H1 (cell line): ENCODE measurements at regions not wholly inside any gene's neighbourhood (a gene's known extent, or its start where the extent isn't known, plus 50 kb on each side); places are given as distances from the start of the nearest gene placed in this dataset.

Experiments
- CTCF ChIA-PET: fragments of 300-600 bp; sonication (Branson Sonifier 250); formaldehyde crosslinking; loops from one replicate; lab custom pipeline; 2021; ENCODE audit not compliant: partially characterized antibody; lab: Charles Lee
- POLR2A ChIA-PET: fragments of 300-600 bp; sonication (Branson Sonifier 250); formaldehyde crosslinking; loops from one replicate; lab custom pipeline; 2021; ENCODE audit warnings: inconsistent platforms; ENCODE audit not compliant: partially characterized antibody; lab: Charles Lee
- DNase-seq, 2 experiments: peaks; one replicate each; pipeline versions ENCODE4 v3.0.0 to v3.0.0-alpha.2; 2010 to 2022; ENCODE audit warnings: low spot score in 2 of 2, low read depth in 1 of 2, mixed read lengths in 1 of 2
- FAIRE-seq: peaks from 2 replicates; lab custom pipeline; 2011; peaks lifted over from hg19 to GRCh38; lab: Jason Lieb, UNC
- H2AFZ ChIP-seq: 2 replicates; pipeline ENCODE4 v1.8.1; 2012; ENCODE audit warnings: low read length, inconsistent platforms
- H2AK5ac ChIP-seq: 2 replicates; pipeline ENCODE4 v1.6.1; 2013; ENCODE audit warnings: low read depth, low read length
- H2BK120ac ChIP-seq: replicated peaks from 2 replicates; pipeline ENCODE3; 2013; ENCODE audit warnings: low read depth, low read length, inconsistent platforms
- H2BK12ac ChIP-seq: 2 replicates; pipeline ENCODE4 v1.6.1; 2013; ENCODE audit warnings: low read depth, low read length
- H2BK15ac ChIP-seq: 2 replicates; pipeline ENCODE4 v1.6.1; 2013; ENCODE audit warnings: low read length
- H2BK20ac ChIP-seq: 2 replicates; pipeline ENCODE4 v1.6.1; 2013; ENCODE audit warnings: low read length
- H2BK5ac ChIP-seq: 2 replicates; pipeline ENCODE4 v1.6.1; 2013; ENCODE audit warnings: low read depth, low read length
- H3K14ac ChIP-seq: 2 replicates; pipeline ENCODE4 v1.6.1; 2013; ENCODE audit warnings: inconsistent platforms; ENCODE audit not compliant: insufficient read length
- H3K18ac ChIP-seq: 2 replicates; pipeline ENCODE4 v1.6.1; 2013; ENCODE audit warnings: low read length; ENCODE audit errors: extremely low read depth
- H3K23ac ChIP-seq: 2 replicates; pipeline ENCODE4 v1.6.1; 2013; ENCODE audit warnings: inconsistent platforms; ENCODE audit not compliant: insufficient read length
- H3K23me2 ChIP-seq: 2 replicates; pipeline ENCODE4 v1.6.1; 2013; ENCODE audit warnings: low read depth, low read length
- H3K27ac ChIP-seq: 2 replicates; pipeline ENCODE4 v1.6.1; 2011; ENCODE audit warnings: low read depth, low read length, inconsistent platforms
- H3K27me3 ChIP-seq, 4 experiments: replicated peaks in 1 of 4; 1 replicate in 1 of 4; 2 replicates in 3 of 4; pipeline versions ENCODE4 v1.6.1 to v1.8.1; 2011 to 2013; ENCODE audit warnings: low read length in 3 of 4, mild to moderate bottlenecking in 3 of 4, inconsistent platforms in 2 of 4, mixed read lengths in 2 of 4, moderate library complexity in 1 of 4; ENCODE audit not compliant: control insufficient read depth in 3 of 4, insufficient read depth in 3 of 4; ENCODE audit errors: extremely low read depth in 1 of 4
- H3K36me3 ChIP-seq, 4 experiments: 2 replicates each; pipeline versions ENCODE4 v1.6.1 to v1.8.1; 2011 to 2013; ENCODE audit warnings: mild to moderate bottlenecking in 4 of 4, low read length in 3 of 4, moderate library complexity in 2 of 4, control low read depth in 1 of 4, inconsistent platforms in 1 of 4; ENCODE audit not compliant: insufficient read depth in 4 of 4, control insufficient read depth in 2 of 4
- H3K4ac ChIP-seq: replicated peaks from 2 replicates; pipeline ENCODE3; 2013; ENCODE audit warnings: low read length, low read depth, mixed read lengths, inconsistent platforms; ENCODE audit not compliant: insufficient read length
- H3K4me1 ChIP-seq, 4 experiments: replicated peaks in 1 of 4; 1 replicate in 1 of 4; 2 replicates in 3 of 4; pipeline versions ENCODE4 v1.6.1 to v1.8.1; 2011 to 2013; ENCODE audit warnings: low read length in 3 of 4, inconsistent platforms in 2 of 4, mixed read lengths in 1 of 4; ENCODE audit not compliant: insufficient read depth in 4 of 4, control insufficient read depth in 3 of 4
- H3K4me2 ChIP-seq, 2 experiments: 2 replicates each; pipeline versions ENCODE4 v1.6.1 to v1.8.1; 2011 to 2013; ENCODE audit warnings: low read depth in 2 of 2, low read length in 2 of 2, control low read depth in 1 of 2, inconsistent platforms in 1 of 2, mild to moderate bottlenecking in 1 of 2; ENCODE audit not compliant: insufficient read depth in 1 of 2
- H3K4me3 ChIP-seq, 4 experiments: fragments of 200-600, 300-600 bp in 1 of 4; sonication (generic), shearing (Covaris generic), sonication (Bioruptor Twin) in 1 of 4; 2 replicates each; pipeline versions ENCODE4 v1.5.1 to v1.8.1; 2011 to 2016; ENCODE audit warnings: low read length in 4 of 4, low read depth in 3 of 4, control low read depth in 2 of 4, inconsistent platforms in 2 of 4, mild to moderate bottlenecking in 2 of 4, mixed read lengths in 1 of 4, moderate library complexity in 1 of 4; ENCODE audit not compliant: insufficient read depth in 2 of 4; ENCODE audit errors: extremely low read depth in 1 of 4
- H3K56ac ChIP-seq: replicated peaks from 2 replicates; pipeline ENCODE3; 2013; ENCODE audit warnings: low read depth, mild to moderate bottlenecking, mixed read lengths, low read length, inconsistent platforms; ENCODE audit not compliant: insufficient read length
- H3K79me1 ChIP-seq: 2 replicates; pipeline ENCODE4 v1.6.1; 2013; ENCODE audit warnings: low read depth, low read length, control low read depth
- H3K79me2 ChIP-seq, 2 experiments: 2 replicates each; pipeline versions ENCODE4 v1.6.1 to v1.8.1; 2012 to 2013; ENCODE audit warnings: low read length in 2 of 2, mild to moderate bottlenecking in 2 of 2, inconsistent platforms in 1 of 2; ENCODE audit not compliant: insufficient read depth in 2 of 2, control insufficient read depth in 1 of 2
- H3K9ac ChIP-seq, 4 experiments: replicated peaks in 1 of 4; 1 replicate in 1 of 4; 2 replicates in 3 of 4; pipeline versions ENCODE4 v1.6.1 to v1.8.1; 2011 to 2013; ENCODE audit warnings: low read depth in 3 of 4, low read length in 3 of 4, control low read depth in 2 of 4, mild to moderate bottlenecking in 2 of 4, moderate library complexity in 2 of 4, inconsistent platforms in 1 of 4; ENCODE audit errors: extremely low read depth in 1 of 4
- H3K9me3 ChIP-seq, 2 experiments: 2 replicates each; pipeline versions ENCODE4 v1.6.1 to v1.8.1; 2012 to 2013; ENCODE audit warnings: mild to moderate bottlenecking in 2 of 2, moderate library complexity in 2 of 2, control low read depth in 1 of 2, inconsistent platforms in 1 of 2, low read depth in 1 of 2, low read length in 1 of 2, mixed read lengths in 1 of 2; ENCODE audit not compliant: insufficient read depth in 2 of 2
- H4K20me1 ChIP-seq, 2 experiments: replicated peaks in 1 of 2; 2 replicates each; pipeline versions ENCODE3 to v1.8.1; 2011 to 2013; ENCODE audit warnings: inconsistent platforms in 2 of 2, low read length in 2 of 2, mild to moderate bottlenecking in 1 of 2; ENCODE audit not compliant: insufficient read depth in 2 of 2, control insufficient read depth in 1 of 2
- H4K5ac ChIP-seq: 2 replicates; pipeline ENCODE4 v1.6.1; 2013; ENCODE audit warnings: low read length, low read depth, mixed read lengths, inconsistent platforms; ENCODE audit not compliant: insufficient read length
- H4K8ac ChIP-seq: 2 replicates; pipeline ENCODE4 v1.8.0; 2013; ENCODE audit warnings: mild to moderate bottlenecking, moderate library complexity, low read length, inconsistent platforms; ENCODE audit not compliant: insufficient read depth; ENCODE audit errors: extremely low read depth
- H4K91ac ChIP-seq: replicated peaks from 2 replicates; pipeline ENCODE3; 2013; ENCODE audit warnings: low read length, mixed read lengths, inconsistent platforms; ENCODE audit not compliant: insufficient read length
- BACH1 ChIP-seq: IDR thresholded peaks from 2 replicates; pipeline ENCODE4 v1.6.1; 2012; ENCODE audit warnings: low read length, improper control_type of control experiment
- BCL11A ChIP-seq, 2 experiments: IDR thresholded peaks; one replicate each; pipeline ENCODE4 v1.6.1; 2011; ENCODE audit warnings: low read depth in 2 of 2, low read length in 2 of 2, mild to moderate bottlenecking in 2 of 2
- CREB1 ChIP-seq: IDR thresholded peaks from 2 replicates; pipeline ENCODE4 v1.6.1; 2012; ENCODE audit warnings: inconsistent platforms
- CTBP2 ChIP-seq: IDR thresholded peaks from 2 replicates; pipeline ENCODE4 v1.7.0; 2011; ENCODE audit warnings: borderline replicate concordance, mild to moderate bottlenecking, moderate library complexity, mixed read lengths, low read length; ENCODE audit not compliant: insufficient read depth, insufficient read length
- GTF2F1 ChIP-seq: IDR thresholded peaks from 2 replicates; pipeline ENCODE4 v1.6.1; 2012; ENCODE audit warnings: low read depth, low read length, improper control_type of control experiment, borderline replicate concordance
- JUN ChIP-seq: IDR thresholded peaks from 2 replicates; pipeline ENCODE4 v1.6.1; 2011; ENCODE audit warnings: low read depth, mild to moderate bottlenecking, improper control_type of control experiment, low read length
- JUND ChIP-seq: IDR thresholded peaks from 2 replicates; pipeline ENCODE4 v1.6.1; 2011; ENCODE audit warnings: mild to moderate bottlenecking, improper control_type of control experiment, low read length
- KDM1A ChIP-seq: fragments of 200-600, 300-600 bp; sonication (generic); IDR thresholded peaks from 2 replicates; pipeline ENCODE4 v1.7.1; 2016; ENCODE audit warnings: mild to moderate bottlenecking, low read length, borderline replicate concordance
- KDM5A ChIP-seq: fragments of 200-600 bp; IDR thresholded peaks from 2 replicates; pipeline ENCODE4 v1.7.1; 2012; ENCODE audit warnings: mild to moderate bottlenecking, low read length, inconsistent platforms, mixed read lengths
- NANOG ChIP-seq: IDR thresholded peaks from 2 replicates; pipeline ENCODE4 v1.6.1; 2011; ENCODE audit warnings: low read length, low read depth, mild to moderate bottlenecking, inconsistent platforms; ENCODE audit not compliant: insufficient read depth, poor library complexity, severe bottlenecking
- PHF8 ChIP-seq: fragments of 200-600 bp; sonication (generic); conservative IDR thresholded peaks from 2 replicates; pipeline ENCODE4 v1.7.1; 2012; ENCODE audit warnings: low read depth, mild to moderate bottlenecking, inconsistent platforms, low read length, moderate library complexity
- SAP30 ChIP-seq: fragments of 300-600 bp; sonication (generic); IDR thresholded peaks from 2 replicates; pipeline ENCODE4 v1.7.1; 2012; ENCODE audit warnings: low read length, moderate library complexity, mild to moderate bottlenecking, inconsistent platforms; ENCODE audit not compliant: insufficient read depth, insufficient replicate concordance
- SP2 ChIP-seq: IDR thresholded peaks from 2 replicates; pipeline ENCODE4 v1.6.1; 2012; ENCODE audit warnings: mild to moderate bottlenecking, low read length, inconsistent platforms
- TCF12 ChIP-seq: IDR thresholded peaks from 2 replicates; pipeline ENCODE4 v1.6.1; 2011; ENCODE audit warnings: low read depth, mild to moderate bottlenecking, low read length
- WGBS, 2 experiments: shearing (Covaris generic) in 1 of 2; methylation state at CpG; one replicate each; pipeline versions ENCODE4 v1.1.6 to v1.1.7; 2013 to 2015; ENCODE audit warnings: low lambda C conversion rate in 2 of 2, mixed read lengths in 2 of 2, inconsistent platforms in 1 of 2, low coverage in 1 of 2, missing lambda C conversion rate in 1 of 2; ENCODE audit not compliant: insufficient replicate concordance in 2 of 2, insufficient coverage in 1 of 2, insufficient read length in 1 of 2; ENCODE audit errors: extremely low coverage in 1 of 2, missing lambda C conversion rate in 1 of 2; 5-methylcytosine and 5-hydroxymethylcytosine counted together

- POLR2A ChIA-PET: no interaction called here
- H2BK12ac ChIP-seq: no peak overlapping the region
- CTCF ChIA-PET: interaction anchor here (0.6 kb wide), 1 partner anchor 746 kb away, joined by 3 read pairs; no protein-coding TSS in a partner anchor
- H3K4me2 ChIP-seq: no peak overlapping the region
- H3K27ac ChIP-seq: no peak overlapping the region
- H3K4me3 ChIP-seq: no peak overlapping the region
- DNase-seq: no peak
- H3K9ac ChIP-seq: no peak overlapping the region
- H2BK20ac ChIP-seq: no peak overlapping the region
- no peak overlapping the region for H3K56ac ChIP-seq
- H3K9me3 ChIP-seq: no peaks in the 10 kb centered on the region
- no peak for FAIRE-seq
- H4K8ac ChIP-seq: no peak overlapping the region
- no peaks in the 10 kb centered on the region for H4K20me1 ChIP-seq
- H2AK5ac ChIP-seq: no peak overlapping the region
- no peak overlapping the region for H3K23ac ChIP-seq
- H3K4ac ChIP-seq: no peak overlapping the region
- H4K5ac ChIP-seq: no peak overlapping the region
- 92% methylated on average over 1 of the region's 2 CpGs; no CpG with 5 or more reads in 1 of the 2 experiments for WGBS, 2 experiments
- H3K4me1 ChIP-seq: no peaks in the 10 kb centered on the region
- no peaks in the 10 kb centered on the region for H3K23me2 ChIP-seq
- no peaks in the 10 kb centered on the region for H3K79me2 ChIP-seq
- no peaks in the 10 kb centered on the region for H3K27me3 ChIP-seq
- H2BK5ac ChIP-seq: no peak overlapping the region
- H3K36me3 ChIP-seq: no peaks in the 10 kb centered on the region
- no peak overlapping the region for H2BK15ac ChIP-seq
- no peak overlapping the region for H3K14ac ChIP-seq
- no peak overlapping the region for H4K91ac ChIP-seq
- H3K79me1 ChIP-seq: no peaks in the 10 kb centered on the region
- no peak overlapping the region for H2AFZ ChIP-seq
- no peak overlapping the region for H2BK120ac ChIP-seq
- H3K18ac ChIP-seq: no peak overlapping the region
- TF ChIP-seq GTF2F1 (no peak), BCL11A (IDR thresholded peaks at IDR 0.05; ENCODE audit: low read depth in 2 of 2, low read length in 2 of 2) (no peak), KDM1A (no peak), SP2 (no peak), PHF8 (no peak), NANOG (no peak), CTBP2 (no peak), JUND (no peak), JUN (no peak), BACH1 (no peak), SAP30 (no peak), CREB1 (no peak), TCF12 (no peak), KDM5A (no peak)
Observed at GRCh38 chrX:45445745-45446412, 245.2 kb upstream of the DIPK2B start.
